Right atrium auricular region (tissue), 2 donors: ENCODE measurements at regions not wholly inside any gene's neighbourhood (a gene's known extent, or its start where the extent isn't known, plus 50 kb on each side); places are given as distances from the start of the nearest gene placed in this dataset.

Source experiments
- DNase-seq: peaks from one replicate; pipeline ENCODE4 v3.0.0-alpha.2; 2019; ENCODE audit warnings: low spot score
- H3K27ac ChIP-seq, 2 donors: fragments of 200-600 bp; sonication (generic); 1 replicate in 1 of 2; 2 replicates in 1 of 2; pipeline ENCODE4 v1.5.1; 2016 to 2019
- H3K27me3 ChIP-seq, 2 donors: fragments of 200-600 bp; sonication (generic); one replicate each; pipeline versions ENCODE4 v1.5.1 to v1.6.0; 2017 to 2019
- H3K36me3 ChIP-seq: fragments of 200-600 bp; sonication (generic); one replicate; pipeline ENCODE4 v1.5.1; 2016
- H3K4me1 ChIP-seq, 2 donors: fragments of 200-600 bp; sonication (generic); one replicate each; pipeline versions ENCODE4 v1.5.1 to v1.6.0; 2017 to 2019
- H3K4me3 ChIP-seq, 2 donors: fragments of 200-600 bp; sonication (generic); 1 replicate in 1 of 2; 2 replicates in 1 of 2; pipeline ENCODE4 v1.5.1; 2017 to 2019; ENCODE audit warnings: mild to moderate bottlenecking in 1 of 2, moderate library complexity in 1 of 2
- H3K9me3 ChIP-seq, 2 donors: fragments of 200-600 bp; sonication (generic); one replicate each; pipeline ENCODE4 v1.5.1; 2019
- TF ChIP-seq, protein P1 (sequence below), 2 donors: fragments of 200-600 bp; sonication (generic); IDR thresholded peaks; one replicate each; pipeline ENCODE4 v1.5.1; 2019; ENCODE audit warnings: antibody characterized with exemption in 2 of 2

DNA sequence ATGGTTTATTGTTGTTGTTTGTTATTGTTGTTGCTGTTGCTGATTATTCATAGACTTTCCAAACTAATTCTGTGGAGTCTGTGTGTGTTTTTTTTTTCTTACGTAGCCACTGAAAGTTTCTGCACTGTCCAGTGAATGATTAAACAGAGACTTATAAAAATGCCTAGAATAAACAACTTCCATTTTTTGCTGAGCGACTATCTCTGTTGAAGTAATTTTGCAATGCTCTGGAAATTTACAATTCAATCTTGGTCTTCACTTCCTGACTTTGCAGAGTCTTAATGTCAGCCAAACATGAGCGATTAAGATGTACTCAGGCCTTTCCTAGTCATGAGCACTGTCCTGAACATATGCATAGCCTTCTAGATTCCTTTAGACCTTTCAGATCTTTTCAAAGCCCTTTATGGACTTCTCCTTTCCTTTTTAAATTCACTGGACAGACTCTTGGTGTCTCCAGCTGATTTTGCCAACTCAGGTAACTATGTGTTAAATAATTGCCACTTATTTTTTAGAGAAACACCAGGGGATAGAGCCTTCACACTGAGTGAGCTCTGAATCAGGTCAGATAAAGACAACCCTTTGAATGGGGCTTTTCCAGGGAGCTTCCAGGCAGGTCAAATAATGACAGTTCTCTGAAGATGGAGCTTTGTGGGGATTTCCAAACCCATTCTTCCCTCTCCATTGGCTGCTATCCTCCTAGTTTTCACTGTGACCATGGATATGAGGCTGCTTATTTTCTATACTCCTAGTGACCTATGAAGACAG lies 622.8 kb upstream of the EPHA7 start:
- DNase-seq, result no peak
- H3K4me1 ChIP-seq, result no peaks in the 10 kb centered on the region
- TF ChIP-seq, protein P1, sequence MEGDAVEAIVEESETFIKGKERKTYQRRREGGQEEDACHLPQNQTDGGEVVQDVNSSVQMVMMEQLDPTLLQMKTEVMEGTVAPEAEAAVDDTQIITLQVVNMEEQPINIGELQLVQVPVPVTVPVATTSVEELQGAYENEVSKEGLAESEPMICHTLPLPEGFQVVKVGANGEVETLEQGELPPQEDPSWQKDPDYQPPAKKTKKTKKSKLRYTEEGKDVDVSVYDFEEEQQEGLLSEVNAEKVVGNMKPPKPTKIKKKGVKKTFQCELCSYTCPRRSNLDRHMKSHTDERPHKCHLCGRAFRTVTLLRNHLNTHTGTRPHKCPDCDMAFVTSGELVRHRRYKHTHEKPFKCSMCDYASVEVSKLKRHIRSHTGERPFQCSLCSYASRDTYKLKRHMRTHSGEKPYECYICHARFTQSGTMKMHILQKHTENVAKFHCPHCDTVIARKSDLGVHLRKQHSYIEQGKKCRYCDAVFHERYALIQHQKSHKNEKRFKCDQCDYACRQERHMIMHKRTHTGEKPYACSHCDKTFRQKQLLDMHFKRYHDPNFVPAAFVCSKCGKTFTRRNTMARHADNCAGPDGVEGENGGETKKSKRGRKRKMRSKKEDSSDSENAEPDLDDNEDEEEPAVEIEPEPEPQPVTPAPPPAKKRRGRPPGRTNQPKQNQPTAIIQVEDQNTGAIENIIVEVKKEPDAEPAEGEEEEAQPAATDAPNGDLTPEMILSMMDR (IDR thresholded peaks at IDR 0.05), result no peak
- H3K36me3 ChIP-seq, result no peaks in the 10 kb centered on the region
- H3K27ac ChIP-seq, result no peak overlapping the region
- H3K27me3 ChIP-seq, result no peaks in the 10 kb centered on the region
- H3K4me3 ChIP-seq, result no peak overlapping the region
- no peaks in the 10 kb centered on the region for H3K9me3 ChIP-seq

DNA sequence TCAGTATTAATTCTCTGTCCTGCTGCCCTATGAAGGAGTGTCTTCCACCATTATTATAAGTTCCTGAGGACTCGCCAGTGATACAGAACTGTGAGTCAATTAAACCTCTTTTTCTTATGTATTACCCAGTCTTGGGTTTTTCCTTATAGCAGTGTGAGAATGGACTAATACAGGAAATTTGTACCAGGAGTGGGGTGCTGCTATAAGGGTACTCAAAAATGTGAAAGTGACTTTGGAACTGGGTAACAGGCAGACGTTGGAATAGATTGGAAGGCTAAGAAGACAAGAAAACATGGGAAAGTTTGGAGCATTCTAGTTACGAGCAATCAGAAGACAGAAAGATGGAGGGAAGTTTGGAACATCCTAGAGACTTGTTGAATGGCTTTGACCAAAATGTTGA lies 616.7 kb upstream of the EPHA7 start:
- Histone ChIP-seq H3K27me3 (no peaks in the 10 kb centered on the region), H3K27ac (no peak overlapping the region), H3K9me3 (peaks cover 0 to 12% of the 10 kb centered on the region in 2 donors), H3K4me3 (no peak overlapping the region), H3K36me3 (no peaks in the 10 kb centered on the region), H3K4me1 (no peaks in the 10 kb centered on the region)
- DNase-seq, result no peak
- TF ChIP-seq, protein P1 (IDR thresholded peaks at IDR 0.05), result no peak

DNA sequence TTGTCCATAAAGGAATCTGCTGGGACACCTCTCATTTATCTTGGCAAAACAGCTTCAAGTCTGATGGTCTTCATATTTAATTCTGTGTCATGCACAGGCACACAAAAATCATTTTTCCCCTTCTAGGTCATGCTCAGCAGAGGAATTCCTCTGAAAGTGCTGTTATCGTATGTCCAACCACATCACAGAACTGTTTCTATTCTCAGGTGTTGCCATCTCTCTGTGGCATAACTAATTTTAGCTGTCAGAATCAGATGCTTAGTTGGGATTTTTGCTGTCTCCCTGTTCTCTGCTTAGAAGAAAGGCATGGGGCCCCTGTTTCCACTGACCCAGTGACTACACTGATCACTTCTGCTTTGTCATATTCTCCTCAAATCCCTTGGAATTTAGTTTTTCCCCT lies 608.0 kb upstream of the EPHA7 start:
- H3K27me3 ChIP-seq, result no peaks in the 10 kb centered on the region
- TF ChIP-seq, protein P1 (IDR thresholded peaks at IDR 0.05), result no peak
- DNase-seq, result no peak
- no peaks in the 10 kb centered on the region for H3K36me3 ChIP-seq
- no peak overlapping the region for H3K27ac ChIP-seq
- H3K4me3 ChIP-seq, result no peak overlapping the region
- H3K9me3 ChIP-seq, result peaks cover 0 to 3% of the 10 kb centered on the region in 2 donors
- no peaks in the 10 kb centered on the region for H3K4me1 ChIP-seq

- Histone ChIP-seq H3K27me3 (no peaks in the 10 kb centered on the region), H3K27ac (no peak overlapping the region), H3K4me1 (no peaks in the 10 kb centered on the region), H3K36me3 (no peaks in the 10 kb centered on the region), H3K9me3 (peaks cover 0 to 3% of the 10 kb centered on the region in 2 donors), H3K4me3 (no peak overlapping the region)
- DNase-seq, result no peak
- TF ChIP-seq, protein P1 (IDR thresholded peaks at IDR 0.05), result no peak
These were observed 607.2 kb upstream of the EPHA7 start for GRCh38 chr6:94026575-94026974.

GRCh38 chr6:94005835-94006234 lies 586.5 kb upstream of the EPHA7 start:
- Histone ChIP-seq H3K4me1 (no peaks in the 10 kb centered on the region), H3K9me3 (no peaks in the 10 kb centered on the region), H3K36me3 (no peaks in the 10 kb centered on the region), H3K27ac (no peak overlapping the region), H3K4me3 (no peak overlapping the region), H3K27me3 (no peaks in the 10 kb centered on the region)
- no peak for DNase-seq
- TF ChIP-seq, protein P1 (IDR thresholded peaks at IDR 0.05), result no peak

GRCh38 chr6:93992976-93993375 lies 573.6 kb upstream of the EPHA7 start:
- H3K27me3 ChIP-seq, result no peaks in the 10 kb centered on the region
- TF ChIP-seq, protein P1 (IDR thresholded peaks at IDR 0.05), result no peak
- DNase-seq, result no peak

More at GRCh38 chr6:93992976-93993375, 573.6 kb upstream of the EPHA7 start:
- H3K27ac ChIP-seq, result no peak overlapping the region
- no peak overlapping the region for H3K4me3 ChIP-seq
- no peaks in the 10 kb centered on the region for H3K4me1 ChIP-seq
- no peaks in the 10 kb centered on the region for H3K36me3 ChIP-seq
- no peaks in the 10 kb centered on the region for H3K9me3 ChIP-seq
